Epithelial cell of esophagus (primary cell): ENCODE measurements at regions not wholly inside any gene's neighbourhood (a gene's known extent, or its start where the extent isn't known, plus 50 kb on each side); places are given as distances from the start of the nearest gene placed in this dataset.

Experiments used
- DNase-seq: peaks from one replicate; pipeline ENCODE4 v3.0.0; 2010; ENCODE audit warnings: low read depth
- H3K4me3 ChIP-seq: 2 replicates; pipeline ENCODE4 v1.5.1; 2011; ENCODE audit warnings: mild to moderate bottlenecking, low read length, control low read depth
- TF ChIP-seq, protein P1 (sequence below): IDR thresholded peaks from 2 replicates; pipeline ENCODE4 v1.5.1; 2011; ENCODE audit warnings: low read depth, mild to moderate bottlenecking, low read length, control low read depth, inconsistent platforms; ENCODE audit not compliant: insufficient read depth; ENCODE audit errors: missing control alignments

GRCh38 chr11:92349486-92350156 lies 125.0 kb downstream of the FAT3 start:
- TF ChIP-seq, protein P1, sequence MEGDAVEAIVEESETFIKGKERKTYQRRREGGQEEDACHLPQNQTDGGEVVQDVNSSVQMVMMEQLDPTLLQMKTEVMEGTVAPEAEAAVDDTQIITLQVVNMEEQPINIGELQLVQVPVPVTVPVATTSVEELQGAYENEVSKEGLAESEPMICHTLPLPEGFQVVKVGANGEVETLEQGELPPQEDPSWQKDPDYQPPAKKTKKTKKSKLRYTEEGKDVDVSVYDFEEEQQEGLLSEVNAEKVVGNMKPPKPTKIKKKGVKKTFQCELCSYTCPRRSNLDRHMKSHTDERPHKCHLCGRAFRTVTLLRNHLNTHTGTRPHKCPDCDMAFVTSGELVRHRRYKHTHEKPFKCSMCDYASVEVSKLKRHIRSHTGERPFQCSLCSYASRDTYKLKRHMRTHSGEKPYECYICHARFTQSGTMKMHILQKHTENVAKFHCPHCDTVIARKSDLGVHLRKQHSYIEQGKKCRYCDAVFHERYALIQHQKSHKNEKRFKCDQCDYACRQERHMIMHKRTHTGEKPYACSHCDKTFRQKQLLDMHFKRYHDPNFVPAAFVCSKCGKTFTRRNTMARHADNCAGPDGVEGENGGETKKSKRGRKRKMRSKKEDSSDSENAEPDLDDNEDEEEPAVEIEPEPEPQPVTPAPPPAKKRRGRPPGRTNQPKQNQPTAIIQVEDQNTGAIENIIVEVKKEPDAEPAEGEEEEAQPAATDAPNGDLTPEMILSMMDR, result no peak
- no peak for DNase-seq
- H3K4me3 ChIP-seq, result no peak overlapping the region

DNA sequence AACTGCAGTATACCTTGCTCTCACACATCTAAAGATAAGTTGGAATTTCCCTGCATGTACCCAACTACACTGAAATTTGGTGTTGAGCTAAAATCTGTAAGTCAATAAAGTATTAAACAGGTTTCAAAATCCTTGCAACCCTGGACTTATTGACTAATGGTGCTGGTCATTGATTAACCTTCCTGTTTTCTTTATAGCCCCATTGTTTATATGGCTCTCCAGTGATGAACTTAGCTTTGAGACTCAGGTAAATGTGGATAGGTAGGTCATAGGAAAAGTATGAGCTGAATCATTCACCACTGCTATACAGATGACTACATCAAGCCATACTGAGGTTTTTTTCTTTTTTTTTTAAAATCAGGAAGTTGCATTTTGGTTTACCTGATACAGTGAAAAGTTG lies 132.7 kb downstream of the FAT3 start:
- no peak overlapping the region for H3K4me3 ChIP-seq

DNA sequence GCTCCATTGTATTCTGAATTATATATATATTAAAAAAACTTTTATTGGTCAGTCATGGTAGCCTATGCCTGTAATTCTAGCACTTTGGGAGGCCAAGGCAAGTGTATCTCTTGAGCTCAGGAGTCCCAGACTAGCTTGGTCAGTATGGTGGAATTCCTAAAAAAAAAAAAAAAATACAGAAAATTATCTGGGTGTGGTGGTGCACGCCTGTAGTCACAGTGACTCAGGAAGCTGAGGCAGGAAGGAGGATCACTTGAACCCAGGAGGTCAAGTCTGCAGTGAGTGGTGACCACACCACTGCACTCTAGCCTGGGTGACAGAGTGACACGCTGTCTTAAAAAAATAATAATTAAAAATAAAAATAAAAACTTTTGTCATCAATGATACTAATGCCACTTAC lies 133.2 kb downstream of the FAT3 start:
- TF ChIP-seq, protein P1, result no peak
- DNase-seq, result no peak
- no peak overlapping the region for H3K4me3 ChIP-seq

More for the DNA sequence above, 132.7 kb downstream of the FAT3 start:
- TF ChIP-seq, protein P1, result no peak
- peak; percentile 84 for DNase-seq

- TF ChIP-seq, protein P1, result no peak
- DNase-seq, result no peak
- H3K4me3 ChIP-seq, result no peak overlapping the region
These were observed 136.9 kb downstream of the FAT3 start for GRCh38 chr11:92361551-92361950.

DNA sequence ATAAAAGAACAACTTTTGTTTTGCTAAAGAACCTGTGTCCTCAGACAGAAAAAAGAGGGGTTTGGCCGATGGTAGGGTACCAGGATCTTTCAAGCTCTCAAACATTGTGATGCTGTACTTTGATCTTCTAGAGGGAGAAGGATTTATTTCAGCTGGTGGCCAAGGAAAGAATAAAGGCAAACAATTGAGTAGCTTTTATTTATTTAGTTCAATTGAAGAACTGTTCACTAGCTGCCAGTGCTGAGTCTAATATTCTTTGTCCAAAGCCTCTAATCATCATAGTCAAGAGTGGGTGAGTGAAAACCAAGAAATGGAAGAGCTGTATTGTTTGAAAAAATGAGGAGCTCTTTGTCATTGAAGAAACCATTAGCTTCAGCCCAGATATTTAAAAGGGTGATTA lies 138.4 kb downstream of the FAT3 start:
- TF ChIP-seq, protein P1, result no peak
- no peak for DNase-seq
- no peak overlapping the region for H3K4me3 ChIP-seq

DNA sequence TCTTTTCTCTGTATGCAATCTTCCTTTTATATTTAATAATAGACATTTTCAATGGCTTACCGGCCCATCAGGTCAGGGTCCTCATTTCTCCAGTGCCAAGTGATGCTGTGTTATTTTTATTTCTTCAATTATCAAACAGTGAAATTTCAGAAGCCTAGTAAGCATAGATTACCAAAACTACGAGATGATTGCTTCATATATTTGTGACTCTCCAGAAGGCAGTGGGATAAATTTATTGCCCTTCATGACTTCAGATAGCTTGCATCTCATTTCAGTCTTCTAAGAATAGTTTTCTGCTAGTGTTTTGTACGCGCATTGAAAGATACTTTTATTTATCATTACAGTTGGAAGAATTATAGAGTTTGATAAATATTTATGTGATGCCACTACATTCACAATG lies 139.6 kb downstream of the FAT3 start:
- TF ChIP-seq, protein P1, result no peak
- H3K4me3 ChIP-seq, result no peak overlapping the region
- DNase-seq, result no peak

GRCh38 chr11:92376146-92376599 lies 151.6 kb downstream of the FAT3 start:
- no peak for DNase-seq
- TF ChIP-seq, protein P1, result no peak
- no peak overlapping the region for H3K4me3 ChIP-seq
